ENCODE measurements at regions not wholly inside any gene's neighbourhood (a gene's known extent, or its start where the extent isn't known, plus 50 kb on each side); places are given as distances from the start of the nearest gene placed in this dataset.

DNA sequence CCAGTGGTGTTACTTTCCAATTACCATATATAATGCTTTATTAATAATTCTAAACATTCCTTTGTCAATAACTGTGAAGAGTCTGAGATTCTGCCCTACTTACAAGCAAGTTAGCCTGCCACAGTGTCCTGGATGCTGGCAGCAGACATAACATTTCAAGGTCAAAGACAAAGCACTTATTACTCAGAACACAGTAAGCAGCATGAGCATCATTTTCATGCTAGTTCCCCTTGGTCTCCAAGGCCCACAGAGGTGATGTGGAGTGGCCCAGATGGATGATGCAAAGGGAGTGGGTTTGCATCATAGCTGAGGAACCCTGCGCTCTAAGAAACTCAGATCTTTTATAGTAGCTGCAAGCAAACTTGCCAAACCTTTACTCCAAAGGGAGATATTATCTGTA is 349.7 kb downstream of the ZEB2 start:
- Histone ChIP-seq H3K27me3 (ENCODE audit: low read depth, low read length) (no peaks in the 10 kb centered on the region), H3K4me3 (ENCODE audit: low read depth in 1 of 2, low read length in 2 of 2) (no peak overlapping the region), H3K9me3 (ENCODE audit: control insufficient read depth in 1 of 2, low read length in 2 of 2) (peaks cover 0 to 4% of the 10 kb centered on the region in 2 donors), H3K36me3 (ENCODE audit: control insufficient read depth in 1 of 2, insufficient read depth in 2 of 2, low read length in 2 of 2) (peaks cover 0 to 9% of the 10 kb centered on the region in 2 donors), H3K4me1 (ENCODE audit: control insufficient read depth in 1 of 2, insufficient read depth in 2 of 2, low read length in 2 of 2) (no peaks in the 10 kb centered on the region), H3K27ac (ENCODE audit: low read length) (no peak overlapping the region)

GRCh38 chr2:144166743-144167142 is 353.2 kb downstream of the ZEB2 start:
- H3K36me3 ChIP-seq (ENCODE audit: control insufficient read depth in 1 of 2, insufficient read depth in 2 of 2, low read length in 2 of 2), result no peaks in the 10 kb centered on the region
- H3K27me3 ChIP-seq (ENCODE audit: low read depth, low read length), result no peaks in the 10 kb centered on the region
- no peak overlapping the region for H3K4me3 ChIP-seq (ENCODE audit: low read depth in 1 of 2, low read length in 2 of 2)
- H3K9me3 ChIP-seq (ENCODE audit: control insufficient read depth in 1 of 2, low read length in 2 of 2), result no peaks in the 10 kb centered on the region
- no peak overlapping the region for H3K27ac ChIP-seq (ENCODE audit: low read length)
- no peaks in the 10 kb centered on the region for H3K4me1 ChIP-seq (ENCODE audit: control insufficient read depth in 1 of 2, insufficient read depth in 2 of 2, low read length in 2 of 2)

DNA sequence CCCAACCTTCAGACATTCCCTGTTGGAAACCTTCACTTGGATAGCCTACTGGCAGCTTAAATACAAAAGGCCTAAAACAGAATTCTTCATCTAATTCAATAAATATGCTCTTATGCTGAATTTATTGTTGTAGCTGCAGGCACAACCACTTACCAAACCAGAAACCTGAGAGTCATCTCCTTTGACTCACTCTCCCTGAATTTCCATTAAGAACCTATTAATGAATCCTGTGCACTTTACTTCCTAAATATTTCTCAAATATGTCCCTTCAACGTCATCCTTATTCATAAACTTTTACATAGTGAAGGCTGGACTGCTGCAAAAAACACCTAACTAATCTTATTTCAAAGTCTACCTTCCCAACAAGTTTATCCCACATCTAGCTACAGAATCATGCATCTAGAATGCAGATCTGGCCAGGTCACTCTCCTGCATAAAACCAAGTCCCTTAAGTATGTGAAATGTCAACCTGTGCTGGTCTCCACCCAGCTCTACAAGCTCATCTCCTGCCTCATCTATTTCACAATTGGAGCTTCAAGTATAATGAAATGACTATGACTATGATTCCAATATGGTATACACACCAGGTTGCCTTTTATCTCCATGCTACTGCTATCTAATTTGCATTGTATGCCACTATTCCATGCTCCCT is 354.2 kb downstream of the ZEB2 start:
- H3K9me3 ChIP-seq (ENCODE audit: control insufficient read depth in 1 of 2, low read length in 2 of 2), result no peaks in the 10 kb centered on the region
- no peaks in the 10 kb centered on the region for H3K27me3 ChIP-seq (ENCODE audit: low read depth, low read length)
- H3K27ac ChIP-seq (ENCODE audit: low read length), result no peak overlapping the region
- H3K4me1 ChIP-seq (ENCODE audit: control insufficient read depth in 1 of 2, insufficient read depth in 2 of 2, low read length in 2 of 2), result no peaks in the 10 kb centered on the region
- H3K4me3 ChIP-seq (ENCODE audit: low read depth in 1 of 2, low read length in 2 of 2), result no peak overlapping the region
- no peaks in the 10 kb centered on the region for H3K36me3 ChIP-seq (ENCODE audit: control insufficient read depth in 1 of 2, insufficient read depth in 2 of 2, low read length in 2 of 2)

GRCh38 chr2:144163592-144163991 is 356.3 kb downstream of the ZEB2 start:
- Histone ChIP-seq H3K4me3 (ENCODE audit: low read depth in 1 of 2, low read length in 2 of 2) (no peak overlapping the region), H3K36me3 (ENCODE audit: control insufficient read depth in 1 of 2, insufficient read depth in 2 of 2, low read length in 2 of 2) (no peaks in the 10 kb centered on the region), H3K27me3 (ENCODE audit: low read depth, low read length) (no peaks in the 10 kb centered on the region), H3K9me3 (ENCODE audit: control insufficient read depth in 1 of 2, low read length in 2 of 2) (no peaks in the 10 kb centered on the region), H3K27ac (ENCODE audit: low read length) (no peak overlapping the region), H3K4me1 (ENCODE audit: control insufficient read depth in 1 of 2, insufficient read depth in 2 of 2, low read length in 2 of 2) (no peaks in the 10 kb centered on the region)

DNA sequence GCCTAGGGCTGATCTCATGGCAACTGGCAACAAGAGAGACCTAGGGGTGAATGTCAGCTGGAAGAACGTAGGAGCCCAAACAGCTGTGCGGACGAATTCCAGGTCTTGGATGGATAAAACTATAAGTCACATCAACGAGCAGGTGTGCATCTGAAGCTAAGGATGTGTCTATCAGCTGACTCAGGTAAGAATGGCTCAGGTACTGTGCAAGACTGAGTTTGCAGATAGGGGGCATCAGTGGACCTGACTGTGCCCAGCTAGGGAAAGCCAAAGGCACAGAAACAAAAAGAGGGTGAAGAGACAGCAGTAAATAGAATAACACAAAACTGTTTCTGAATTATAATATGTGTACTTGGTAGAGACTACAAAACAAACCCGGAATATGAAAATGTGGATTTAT is 357.3 kb downstream of the ZEB2 start:
- H3K4me3 ChIP-seq (ENCODE audit: low read depth in 1 of 2, low read length in 2 of 2), result no peak overlapping the region
- H3K36me3 ChIP-seq (ENCODE audit: control insufficient read depth in 1 of 2, insufficient read depth in 2 of 2, low read length in 2 of 2), result no peaks in the 10 kb centered on the region
- H3K4me1 ChIP-seq (ENCODE audit: control insufficient read depth in 1 of 2, insufficient read depth in 2 of 2, low read length in 2 of 2), result no peaks in the 10 kb centered on the region

DNA sequence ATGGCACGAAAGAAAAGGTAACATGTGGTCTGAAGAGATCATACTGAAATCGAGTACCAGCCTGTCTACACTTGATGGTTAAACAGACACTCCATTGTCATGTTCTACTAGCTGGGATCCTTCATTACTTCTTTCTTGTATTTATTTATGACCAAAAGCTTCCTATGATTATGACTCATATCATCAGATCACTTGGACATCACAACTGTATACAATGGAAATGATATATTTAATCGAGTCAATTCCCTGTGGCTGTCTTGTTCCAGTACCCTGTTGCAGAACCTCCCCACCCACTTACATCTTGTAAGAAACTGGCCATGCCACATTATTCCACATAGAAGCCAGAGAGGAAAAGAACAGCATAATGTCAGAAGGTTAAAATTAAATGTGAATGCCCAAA is 358.9 kb downstream of the ZEB2 start:
- Histone ChIP-seq H3K36me3 (ENCODE audit: control insufficient read depth in 1 of 2, insufficient read depth in 2 of 2, low read length in 2 of 2) (no peaks in the 10 kb centered on the region), H3K27me3 (ENCODE audit: low read depth, low read length) (no peaks in the 10 kb centered on the region), H3K4me1 (ENCODE audit: control insufficient read depth in 1 of 2, insufficient read depth in 2 of 2, low read length in 2 of 2) (no peaks in the 10 kb centered on the region), H3K9me3 (ENCODE audit: control insufficient read depth in 1 of 2, low read length in 2 of 2) (no peaks in the 10 kb centered on the region), H3K4me3 (ENCODE audit: low read depth in 1 of 2, low read length in 2 of 2) (no peak overlapping the region), H3K27ac (ENCODE audit: low read length) (no peak overlapping the region)

More for the DNA sequence above, 357.3 kb downstream of the ZEB2 start:
- H3K27ac ChIP-seq (ENCODE audit: low read length), result no peak overlapping the region
- H3K27me3 ChIP-seq (ENCODE audit: low read depth, low read length), result no peaks in the 10 kb centered on the region
- H3K9me3 ChIP-seq (ENCODE audit: control insufficient read depth in 1 of 2, low read length in 2 of 2), result no peaks in the 10 kb centered on the region

- H3K4me3 ChIP-seq (ENCODE audit: low read depth in 1 of 2, low read length in 2 of 2), result no peak overlapping the region
- H3K4me1 ChIP-seq (ENCODE audit: control insufficient read depth in 1 of 2, insufficient read depth in 2 of 2, low read length in 2 of 2), result no peaks in the 10 kb centered on the region
- no peak overlapping the region for H3K27ac ChIP-seq (ENCODE audit: low read length)
- no peaks in the 10 kb centered on the region for H3K27me3 ChIP-seq (ENCODE audit: low read depth, low read length)
- H3K9me3 ChIP-seq (ENCODE audit: control insufficient read depth in 1 of 2, low read length in 2 of 2), result no peaks in the 10 kb centered on the region
- no peaks in the 10 kb centered on the region for H3K36me3 ChIP-seq (ENCODE audit: control insufficient read depth in 1 of 2, insufficient read depth in 2 of 2, low read length in 2 of 2)
Observed at GRCh38 chr2:144159240-144159639, 360.7 kb downstream of the ZEB2 start.

DNA sequence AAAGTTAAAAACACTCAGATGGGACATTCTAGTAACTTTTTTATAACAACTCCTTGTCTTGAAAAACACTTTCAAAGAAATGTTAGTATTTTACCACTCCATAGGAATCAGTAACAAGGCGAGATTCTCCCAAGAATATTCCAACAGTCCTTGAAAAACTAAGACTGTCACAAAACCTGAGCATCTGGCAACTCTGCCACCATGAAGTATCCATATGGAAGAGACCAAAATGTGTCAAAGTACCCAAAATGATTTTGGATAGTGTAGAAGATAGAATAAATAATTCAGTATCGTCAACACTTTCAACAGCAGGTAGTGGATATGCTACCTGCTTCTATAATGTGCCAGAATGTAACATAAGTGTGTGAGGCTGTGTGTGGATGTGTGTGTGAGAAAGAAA is 361.8 kb downstream of the ZEB2 start:
- Histone ChIP-seq H3K27ac (ENCODE audit: low read length) (no peak overlapping the region), H3K4me1 (ENCODE audit: control insufficient read depth in 1 of 2, insufficient read depth in 2 of 2, low read length in 2 of 2) (no peaks in the 10 kb centered on the region), H3K4me3 (ENCODE audit: low read depth in 1 of 2, low read length in 2 of 2) (no peak overlapping the region), H3K9me3 (ENCODE audit: control insufficient read depth in 1 of 2, low read length in 2 of 2) (no peaks in the 10 kb centered on the region), H3K36me3 (ENCODE audit: control insufficient read depth in 1 of 2, insufficient read depth in 2 of 2, low read length in 2 of 2) (no peaks in the 10 kb centered on the region), H3K27me3 (ENCODE audit: low read depth, low read length) (no peaks in the 10 kb centered on the region)

DNA sequence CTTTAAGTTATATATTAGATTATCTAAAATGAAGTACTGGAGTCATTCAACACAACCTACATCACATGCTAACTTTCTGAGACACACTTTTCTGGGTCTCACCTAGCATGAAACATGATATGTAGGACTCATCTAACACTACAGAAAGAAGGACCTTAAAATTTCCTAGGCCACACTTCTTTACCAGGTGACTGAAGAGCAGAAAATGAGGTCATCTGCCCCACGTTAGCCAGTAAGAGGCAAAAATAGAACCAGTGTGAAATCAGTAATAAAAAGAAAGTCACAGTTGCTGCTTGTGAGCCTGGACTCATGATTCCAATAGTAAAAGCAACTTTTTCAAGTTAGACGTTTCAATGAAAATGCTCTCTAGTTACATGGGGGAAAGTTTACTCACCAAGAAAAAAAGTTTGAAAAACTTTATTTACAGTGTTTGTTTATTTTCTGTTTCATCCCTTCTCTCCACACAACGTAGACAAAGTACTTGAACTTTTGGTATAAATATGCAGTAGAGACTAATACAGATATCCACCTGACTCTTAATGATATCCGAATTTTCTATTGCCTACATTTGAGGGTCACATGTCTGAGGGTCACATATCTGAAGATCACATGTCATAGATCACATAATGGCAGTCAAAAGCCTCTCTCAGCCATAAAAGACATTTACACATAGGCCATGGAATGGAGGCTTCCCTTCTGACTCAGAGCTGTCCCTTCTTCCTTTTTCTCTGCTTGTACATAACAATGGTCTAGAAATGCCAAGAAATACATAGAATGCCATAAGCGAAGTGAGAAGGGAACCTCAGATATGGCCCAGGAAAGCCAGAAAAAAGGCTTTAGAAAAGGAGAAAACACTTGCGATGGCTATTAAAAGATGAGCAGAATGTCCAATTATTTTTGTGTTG is 362.9 kb downstream of the ZEB2 start:
- no peak overlapping the region for H3K4me3 ChIP-seq (ENCODE audit: low read depth in 1 of 2, low read length in 2 of 2)
- no peaks in the 10 kb centered on the region for H3K4me1 ChIP-seq (ENCODE audit: control insufficient read depth in 1 of 2, insufficient read depth in 2 of 2, low read length in 2 of 2)
- no peaks in the 10 kb centered on the region for H3K27me3 ChIP-seq (ENCODE audit: low read depth, low read length)
- H3K27ac ChIP-seq (ENCODE audit: low read length), result no peak overlapping the region
- no peaks in the 10 kb centered on the region for H3K36me3 ChIP-seq (ENCODE audit: control insufficient read depth in 1 of 2, insufficient read depth in 2 of 2, low read length in 2 of 2)
- H3K9me3 ChIP-seq (ENCODE audit: control insufficient read depth in 1 of 2, low read length in 2 of 2), result no peaks in the 10 kb centered on the region

GRCh38 chr2:144154205-144154604 is 365.7 kb downstream of the ZEB2 start:
- no peak overlapping the region for H3K27ac ChIP-seq (ENCODE audit: low read length)

GRCh38 chr2:144152817-144153271 is 367.1 kb downstream of the ZEB2 start:
- Histone ChIP-seq H3K36me3 (ENCODE audit: control insufficient read depth in 1 of 2, insufficient read depth in 2 of 2, low read length in 2 of 2) (no peaks in the 10 kb centered on the region), H3K27ac (ENCODE audit: low read length) (no peak overlapping the region), H3K4me3 (ENCODE audit: low read depth in 1 of 2, low read length in 2 of 2) (no peak overlapping the region), H3K9me3 (ENCODE audit: control insufficient read depth in 1 of 2, low read length in 2 of 2) (no peaks in the 10 kb centered on the region), H3K4me1 (ENCODE audit: control insufficient read depth in 1 of 2, insufficient read depth in 2 of 2, low read length in 2 of 2) (no peaks in the 10 kb centered on the region), H3K27me3 (ENCODE audit: low read depth, low read length) (no peaks in the 10 kb centered on the region)

More at GRCh38 chr2:144154205-144154604, 365.7 kb downstream of the ZEB2 start:
- no peaks in the 10 kb centered on the region for H3K9me3 ChIP-seq (ENCODE audit: control insufficient read depth in 1 of 2, low read length in 2 of 2)
- H3K27me3 ChIP-seq (ENCODE audit: low read depth, low read length), result no peaks in the 10 kb centered on the region
- no peaks in the 10 kb centered on the region for H3K4me1 ChIP-seq (ENCODE audit: control insufficient read depth in 1 of 2, insufficient read depth in 2 of 2, low read length in 2 of 2)
- no peaks in the 10 kb centered on the region for H3K36me3 ChIP-seq (ENCODE audit: control insufficient read depth in 1 of 2, insufficient read depth in 2 of 2, low read length in 2 of 2)
- H3K4me3 ChIP-seq (ENCODE audit: low read depth in 1 of 2, low read length in 2 of 2), result no peak overlapping the region
